Ovary (tissue), 3 donors: ENCODE measurements at regions not wholly inside any gene's neighbourhood (a gene's known extent, or its start where the extent isn't known, plus 50 kb on each side); places are given as distances from the start of the nearest gene placed in this dataset.

Experiments
- POLR2A ChIP-seq: fragments of 450-650 bp; IDR thresholded peaks from one replicate; pipeline ENCODE4 v1.6.1; 2017; ENCODE audit warnings: antibody characterized with exemption, mild to moderate bottlenecking, moderate library complexity
- TF ChIP-seq, protein P1 (sequence below), 3 donors: fragments of 450-650 bp in 2 of 3; fragments of 200-600 bp in 1 of 3; IDR thresholded peaks; one replicate each; pipeline versions ENCODE4 v1.5.1 to v1.8.0; 2016 to 2022; ENCODE audit warnings: antibody characterized with exemption in 3 of 3, mild to moderate bottlenecking in 1 of 3
- donor health status: DM: no; HTN: no; CAD: no.

DNA sequence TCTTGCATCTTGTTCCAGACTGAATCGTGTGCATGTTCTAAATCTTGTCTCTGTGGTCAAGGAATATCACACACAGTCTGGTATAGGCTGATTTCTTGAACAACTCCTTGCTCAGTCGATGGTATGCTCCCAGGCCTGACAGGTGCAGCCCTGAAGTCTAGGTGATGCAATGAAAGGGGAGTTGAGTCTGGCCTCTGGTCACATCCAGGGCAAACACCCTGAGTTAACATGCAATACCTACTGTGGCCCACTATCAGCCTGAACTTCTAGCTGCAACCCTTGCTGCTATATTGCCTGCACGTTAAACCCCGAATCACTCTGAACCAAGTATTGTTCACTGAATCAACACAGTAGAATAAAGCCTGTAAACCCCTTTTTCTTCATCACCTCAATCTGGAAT is 303.4 kb downstream of the USP25 start:
- no peak for TF ChIP-seq POLR2A
- TF ChIP-seq, protein P1, sequence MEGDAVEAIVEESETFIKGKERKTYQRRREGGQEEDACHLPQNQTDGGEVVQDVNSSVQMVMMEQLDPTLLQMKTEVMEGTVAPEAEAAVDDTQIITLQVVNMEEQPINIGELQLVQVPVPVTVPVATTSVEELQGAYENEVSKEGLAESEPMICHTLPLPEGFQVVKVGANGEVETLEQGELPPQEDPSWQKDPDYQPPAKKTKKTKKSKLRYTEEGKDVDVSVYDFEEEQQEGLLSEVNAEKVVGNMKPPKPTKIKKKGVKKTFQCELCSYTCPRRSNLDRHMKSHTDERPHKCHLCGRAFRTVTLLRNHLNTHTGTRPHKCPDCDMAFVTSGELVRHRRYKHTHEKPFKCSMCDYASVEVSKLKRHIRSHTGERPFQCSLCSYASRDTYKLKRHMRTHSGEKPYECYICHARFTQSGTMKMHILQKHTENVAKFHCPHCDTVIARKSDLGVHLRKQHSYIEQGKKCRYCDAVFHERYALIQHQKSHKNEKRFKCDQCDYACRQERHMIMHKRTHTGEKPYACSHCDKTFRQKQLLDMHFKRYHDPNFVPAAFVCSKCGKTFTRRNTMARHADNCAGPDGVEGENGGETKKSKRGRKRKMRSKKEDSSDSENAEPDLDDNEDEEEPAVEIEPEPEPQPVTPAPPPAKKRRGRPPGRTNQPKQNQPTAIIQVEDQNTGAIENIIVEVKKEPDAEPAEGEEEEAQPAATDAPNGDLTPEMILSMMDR (IDR thresholded peaks at IDR 0.05): no peak
